ENCODE measurements at regions not wholly inside any gene's neighbourhood (a gene's known extent, or its start where the extent isn't known, plus 50 kb on each side); places are given as distances from the start of the nearest gene placed in this dataset.
"Not testable (repeated sequence)": the region's sequence is repeated elsewhere in the genome, so short reads cannot be mapped to it uniquely, and the experiment has no call there.

GRCh38 chr2:91478851-91479718, 2787.6 kb downstream of the RPIA start:
- H3K27me3 ChIP-seq (ENCODE audit: control insufficient read depth in 1 of 2, insufficient read depth in 2 of 2, low read length in 1 of 2); H3K36me3 ChIP-seq (ENCODE audit: control insufficient read depth in 1 of 2, insufficient read depth in 2 of 2, low read length in 1 of 2); H3K9me3 ChIP-seq (ENCODE audit: control insufficient read depth, low read length); ATAC-seq (ENCODE audit: low FRiP score); H3K27ac ChIP-seq (ENCODE audit: low read depth in 1 of 2, low read length in 2 of 2); H3K4me1 ChIP-seq (ENCODE audit: control insufficient read depth in 1 of 2, insufficient read depth in 2 of 2, low read length in 2 of 2); intact Hi-C loops (cut with DNase I): not testable (repeated sequence)
- DNase-seq = peak; percentile 46 to 76
- 3% methylated on average over 66 to 70 of the region's 70 CpGs for WGBS, 2 donors
- H3K4me3 ChIP-seq (ENCODE audit: low read length in 2 of 2) = peak overlapping the region; percentile 14 to 66

GRCh38 chr2:91485226-91485625, 2793.8 kb downstream of the RPIA start:
- H3K27me3 ChIP-seq (ENCODE audit: control insufficient read depth in 1 of 2, insufficient read depth in 2 of 2, low read length in 1 of 2); H3K27ac ChIP-seq (ENCODE audit: low read depth in 1 of 2, low read length in 2 of 2); H3K9me3 ChIP-seq (ENCODE audit: control insufficient read depth, low read length); H3K36me3 ChIP-seq (ENCODE audit: control insufficient read depth in 1 of 2, insufficient read depth in 2 of 2, low read length in 1 of 2); intact Hi-C loops (cut with DNase I); H3K4me1 ChIP-seq (ENCODE audit: control insufficient read depth in 1 of 2, insufficient read depth in 2 of 2, low read length in 2 of 2); ATAC-seq (ENCODE audit: low FRiP score); H3K4me3 ChIP-seq (ENCODE audit: low read length in 2 of 2): not testable (repeated sequence)
- DNase-seq = peak in 1 of 2 donors; percentile 10
- 0 to 2% methylated on average over 3 to 4 of the region's 4 CpGs for WGBS, 2 donors

- H3K27me3 ChIP-seq (ENCODE audit: control insufficient read depth in 1 of 2, insufficient read depth in 2 of 2, low read length in 1 of 2); H3K36me3 ChIP-seq (ENCODE audit: control insufficient read depth in 1 of 2, insufficient read depth in 2 of 2, low read length in 1 of 2); H3K4me3 ChIP-seq (ENCODE audit: low read length in 2 of 2); H3K9me3 ChIP-seq (ENCODE audit: control insufficient read depth, low read length); intact Hi-C loops (cut with DNase I); H3K27ac ChIP-seq (ENCODE audit: low read depth in 1 of 2, low read length in 2 of 2); H3K4me1 ChIP-seq (ENCODE audit: control insufficient read depth in 1 of 2, insufficient read depth in 2 of 2, low read length in 2 of 2): not testable (repeated sequence)
- DNase-seq (peak in 1 of 2 donors; percentile 57), ATAC-seq (ENCODE audit: low FRiP score) (peak; percentile 79)
- 29 to 51% methylated on average over 7 to 13 of the region's 18 CpGs for WGBS, 2 donors
Observed at GRCh38 chr2:91497129-91498064, 2805.9 kb downstream of the RPIA start.

- H3K9me3 ChIP-seq (ENCODE audit: control insufficient read depth, low read length); H3K4me1 ChIP-seq (ENCODE audit: control insufficient read depth in 1 of 2, insufficient read depth in 2 of 2, low read length in 2 of 2); intact Hi-C loops (cut with DNase I); ATAC-seq (ENCODE audit: low FRiP score); H3K36me3 ChIP-seq (ENCODE audit: control insufficient read depth in 1 of 2, insufficient read depth in 2 of 2, low read length in 1 of 2); DNase-seq; H3K4me3 ChIP-seq (ENCODE audit: low read length in 2 of 2); H3K27ac ChIP-seq (ENCODE audit: low read depth in 1 of 2, low read length in 2 of 2); H3K27me3 ChIP-seq (ENCODE audit: control insufficient read depth in 1 of 2, insufficient read depth in 2 of 2, low read length in 1 of 2): not testable (repeated sequence)
Observed at GRCh38 chr2:91498065-91498449, 2806.6 kb downstream of the RPIA start.

- H3K4me3 ChIP-seq (ENCODE audit: low read length in 2 of 2); H3K4me1 ChIP-seq (ENCODE audit: control insufficient read depth in 1 of 2, insufficient read depth in 2 of 2, low read length in 2 of 2); intact Hi-C loops (cut with DNase I); H3K36me3 ChIP-seq (ENCODE audit: control insufficient read depth in 1 of 2, insufficient read depth in 2 of 2, low read length in 1 of 2); H3K27me3 ChIP-seq (ENCODE audit: control insufficient read depth in 1 of 2, insufficient read depth in 2 of 2, low read length in 1 of 2); H3K27ac ChIP-seq (ENCODE audit: low read depth in 1 of 2, low read length in 2 of 2); H3K9me3 ChIP-seq (ENCODE audit: control insufficient read depth, low read length): not testable (repeated sequence)
- DNase-seq (peak; percentile 72 to 87), ATAC-seq (ENCODE audit: low FRiP score) (peak; percentile 35)
- WGBS, 2 donors = 84 to 85% methylated on average over 2 of the region's 2 CpGs
Observed at GRCh38 chr2:91498513-91499250, 2807.2 kb downstream of the RPIA start.

GRCh38 chr2:91499431-91500050, 2808.1 kb downstream of the RPIA start:
- ATAC-seq (ENCODE audit: low FRiP score); H3K9me3 ChIP-seq (ENCODE audit: control insufficient read depth, low read length); H3K36me3 ChIP-seq (ENCODE audit: control insufficient read depth in 1 of 2, insufficient read depth in 2 of 2, low read length in 1 of 2); H3K27me3 ChIP-seq (ENCODE audit: control insufficient read depth in 1 of 2, insufficient read depth in 2 of 2, low read length in 1 of 2); H3K27ac ChIP-seq (ENCODE audit: low read depth in 1 of 2, low read length in 2 of 2); H3K4me1 ChIP-seq (ENCODE audit: control insufficient read depth in 1 of 2, insufficient read depth in 2 of 2, low read length in 2 of 2); intact Hi-C loops (cut with DNase I); H3K4me3 ChIP-seq (ENCODE audit: low read length in 2 of 2): not testable (repeated sequence)
- WGBS, 2 donors = 65% methylated on average over 5 of the region's 5 CpGs
- DNase-seq = peak; percentile 52 to 75

GRCh38 chr2:91500246-91500977, 2808.9 kb downstream of the RPIA start:
- H3K27ac ChIP-seq (ENCODE audit: low read depth in 1 of 2, low read length in 2 of 2); intact Hi-C loops (cut with DNase I); H3K4me1 ChIP-seq (ENCODE audit: control insufficient read depth in 1 of 2, insufficient read depth in 2 of 2, low read length in 2 of 2); H3K36me3 ChIP-seq (ENCODE audit: control insufficient read depth in 1 of 2, insufficient read depth in 2 of 2, low read length in 1 of 2); H3K4me3 ChIP-seq (ENCODE audit: low read length in 2 of 2); ATAC-seq (ENCODE audit: low FRiP score); H3K27me3 ChIP-seq (ENCODE audit: control insufficient read depth in 1 of 2, insufficient read depth in 2 of 2, low read length in 1 of 2); H3K9me3 ChIP-seq (ENCODE audit: control insufficient read depth, low read length): not testable (repeated sequence)
- 87 to 91% methylated on average over 4 to 6 of the region's 6 CpGs for WGBS, 2 donors
- peak; percentile 47 to 75 for DNase-seq

- intact Hi-C loops (cut with DNase I); H3K27ac ChIP-seq (ENCODE audit: low read depth in 1 of 2, low read length in 2 of 2); H3K9me3 ChIP-seq (ENCODE audit: control insufficient read depth, low read length); DNase-seq; H3K36me3 ChIP-seq (ENCODE audit: control insufficient read depth in 1 of 2, insufficient read depth in 2 of 2, low read length in 1 of 2); ATAC-seq (ENCODE audit: low FRiP score); H3K4me3 ChIP-seq (ENCODE audit: low read length in 2 of 2); H3K4me1 ChIP-seq (ENCODE audit: control insufficient read depth in 1 of 2, insufficient read depth in 2 of 2, low read length in 2 of 2); H3K27me3 ChIP-seq (ENCODE audit: control insufficient read depth in 1 of 2, insufficient read depth in 2 of 2, low read length in 1 of 2): not testable (repeated sequence)
- 90 to 92% methylated on average over 5 of the region's 5 CpGs for WGBS, 2 donors
Observed at GRCh38 chr2:91500978-91501310, 2809.5 kb downstream of the RPIA start.
